ENCODE measurements at regions not wholly inside any gene's neighbourhood (a gene's known extent, or its start where the extent isn't known, plus 50 kb on each side); places are given as distances from the start of the nearest gene placed in this dataset.
A peak's percentile ranks its signal among the peaks of the same experiment; 100 is the strongest.

GRCh38 chr1:234554218-234554697 is 55.7 kb downstream of the IRF2BP2 start:
- FAIRE-seq = peak; percentile 24

GRCh38 chr1:234553240-234554188 is 56.5 kb downstream of the IRF2BP2 start:
- FAIRE-seq = no peak

- FAIRE-seq = no peak
Observed at GRCh38 chr1:234551032-234551378, 59.0 kb downstream of the IRF2BP2 start.

- no peak for FAIRE-seq
Observed at GRCh38 chr1:234550341-234551031, 59.5 kb downstream of the IRF2BP2 start.

- no peak for FAIRE-seq
Observed at GRCh38 chr1:234549447-234550021, 60.4 kb downstream of the IRF2BP2 start.

- FAIRE-seq = no peak
Observed at GRCh38 chr1:234546890-234547788, 62.8 kb downstream of the IRF2BP2 start.

GRCh38 chr1:234546387-234546704 is 63.6 kb downstream of the IRF2BP2 start:
- no peak for FAIRE-seq

- no peak for FAIRE-seq
Observed at GRCh38 chr1:234545517-234546386, 64.2 kb downstream of the IRF2BP2 start.

- FAIRE-seq = no peak
Observed at GRCh38 chr1:234544087-234544579, 65.2 kb upstream of the TARBP1 start.

- FAIRE-seq = no peak
Observed at GRCh38 chr1:234543442-234544086, 64.6 kb upstream of the TARBP1 start.

- FAIRE-seq = no peak
Observed at GRCh38 chr1:234542211-234542850, 63.4 kb upstream of the TARBP1 start.

- FAIRE-seq = no peak
Observed at GRCh38 chr1:234541286-234541975, 62.5 kb upstream of the TARBP1 start.

- FAIRE-seq = no peak
Observed at GRCh38 chr1:234540404-234540762, 61.4 kb upstream of the TARBP1 start.

- no peak for FAIRE-seq
Observed at GRCh38 chr1:234539666-234540403, 60.9 kb upstream of the TARBP1 start.

- no peak for FAIRE-seq
Observed at GRCh38 chr1:234538930-234539649, 60.1 kb upstream of the TARBP1 start.

GRCh38 chr1:234538062-234538731 is 59.2 kb upstream of the TARBP1 start:
- no peak for FAIRE-seq

GRCh38 chr1:234537236-234537635 is 58.3 kb upstream of the TARBP1 start:
- FAIRE-seq = no peak

- FAIRE-seq = no peak
Observed at GRCh38 chr1:234536741-234537140, 57.8 kb upstream of the TARBP1 start.
